Mesendoderm (in vitro differentiated cells): ENCODE measurements at regions not wholly inside any gene's neighbourhood (a gene's known extent, or its start where the extent isn't known, plus 50 kb on each side); places are given as distances from the start of the nearest gene placed in this dataset.

Source experiments
- DNase-seq: peaks from one replicate; pipeline ENCODE4 v3.0.0; 2013
- H2AK5ac ChIP-seq: 2 replicates; pipeline ENCODE4 v1.6.1; 2013; ENCODE audit warnings: low read length, inconsistent platforms
- H2BK120ac ChIP-seq: 2 replicates; pipeline ENCODE4 v1.6.1; 2013; ENCODE audit warnings: low read depth, mild to moderate bottlenecking, low read length, moderate library complexity, mixed read lengths
- H2BK15ac ChIP-seq: replicated peaks from 2 replicates; pipeline ENCODE4 v1.6.1; 2013; ENCODE audit warnings: low read depth, mild to moderate bottlenecking, moderate library complexity
- H2BK5ac ChIP-seq: 2 replicates; pipeline ENCODE4 v1.6.1; 2013; ENCODE audit warnings: low read length, inconsistent platforms
- H3K18ac ChIP-seq: 2 replicates; pipeline ENCODE4 v1.6.1; 2013; ENCODE audit warnings: mild to moderate bottlenecking, low read length, mixed read lengths
- H3K23ac ChIP-seq: one replicate; pipeline ENCODE4 v1.6.1; 2013; ENCODE audit warnings: low read length
- H3K27ac ChIP-seq: 2 replicates; pipeline ENCODE4 v1.5.1; 2013; ENCODE audit warnings: low read depth, mild to moderate bottlenecking, inconsistent platforms, low read length, moderate library complexity
- H3K27me3 ChIP-seq: 2 replicates; pipeline ENCODE4 v1.6.1; 2013; ENCODE audit warnings: low read length, control low read depth, mild to moderate bottlenecking, inconsistent platforms; ENCODE audit not compliant: insufficient read depth, poor library complexity
- H3K36me3 ChIP-seq: 2 replicates; pipeline ENCODE4 v1.6.1; 2013; ENCODE audit warnings: low read length, inconsistent platforms; ENCODE audit not compliant: control insufficient read depth, insufficient read depth
- H3K4ac ChIP-seq: one replicate; pipeline ENCODE4 v1.6.1; 2013; ENCODE audit warnings: low read depth, mild to moderate bottlenecking, low read length, moderate library complexity
- H3K4me1 ChIP-seq: 2 replicates; pipeline ENCODE4 v1.6.1; 2013; ENCODE audit warnings: low read depth, low read length, inconsistent platforms; ENCODE audit not compliant: control insufficient read depth
- H3K4me2 ChIP-seq: 2 replicates; pipeline ENCODE4 v1.6.1; 2013; ENCODE audit warnings: low read length
- H3K4me3 ChIP-seq: 2 replicates; pipeline ENCODE4 v1.5.1; 2013; ENCODE audit warnings: mild to moderate bottlenecking, low read length
- H3K56ac ChIP-seq: one replicate; pipeline ENCODE4 v1.6.1; 2013; ENCODE audit warnings: low read length
- H3K79me1 ChIP-seq: 2 replicates; pipeline ENCODE4 v1.6.1; 2013; ENCODE audit warnings: low read length, inconsistent platforms
- H3K79me2 ChIP-seq: 2 replicates; pipeline ENCODE4 v1.6.1; 2013; ENCODE audit warnings: mild to moderate bottlenecking, low read length; ENCODE audit not compliant: control insufficient read depth, insufficient read depth
- H3K9ac ChIP-seq: 2 replicates; pipeline ENCODE4 v1.6.1; 2013; ENCODE audit warnings: low read length, inconsistent platforms
- H4K5ac ChIP-seq: one replicate; pipeline ENCODE4 v1.6.1; 2013; ENCODE audit warnings: low read length
- H4K8ac ChIP-seq: one replicate; pipeline ENCODE4 v1.6.1; 2013; ENCODE audit warnings: low read depth, mild to moderate bottlenecking, control low read depth, low read length, moderate library complexity
- WGBS: extraction: QIAGEN DNeasy Blood & Tissue Kit; methylation state at CpG from one replicate; pipeline ENCODE4 v1.1.7; 2013; ENCODE audit warnings: low lambda C conversion rate, missing lambda C conversion rate; ENCODE audit not compliant: insufficient coverage; ENCODE audit errors: extremely low coverage; 5-methylcytosine and 5-hydroxymethylcytosine counted together

DNA sequence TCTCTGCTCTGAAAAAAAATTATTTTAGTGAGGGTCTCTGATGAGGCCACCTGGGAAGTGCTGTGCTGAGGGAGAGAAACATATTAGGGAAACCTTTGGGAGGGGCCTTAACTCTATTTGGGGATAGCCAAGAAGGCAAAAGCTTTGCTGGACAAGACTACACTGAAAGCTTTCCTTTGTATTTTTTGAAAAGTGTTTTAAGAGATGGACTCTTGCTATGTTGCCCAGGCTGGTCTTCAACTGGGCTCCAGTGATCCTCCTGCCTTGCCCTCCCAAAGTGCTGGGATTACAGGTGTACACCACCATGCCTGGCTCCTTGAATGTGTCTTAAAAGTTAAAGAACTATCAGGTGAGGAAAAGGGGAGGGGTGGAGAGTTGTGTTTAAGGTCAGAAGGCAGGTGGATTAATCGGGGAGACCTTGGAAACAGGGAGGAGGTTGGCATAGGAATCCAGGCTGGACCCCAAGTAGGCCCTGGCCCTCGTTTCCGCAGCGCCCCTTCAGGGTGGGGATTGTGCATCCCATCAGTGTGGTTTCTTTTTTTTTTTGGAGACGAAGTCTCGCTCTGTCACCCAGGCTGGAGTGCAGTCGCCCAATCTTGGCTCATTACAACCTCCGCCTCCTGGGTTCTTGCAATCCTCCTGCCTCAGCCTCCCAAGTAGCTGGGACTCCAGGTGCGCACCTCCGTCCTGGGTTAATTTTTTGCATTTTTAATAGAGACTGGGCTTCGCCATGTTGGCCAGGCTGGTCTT is 92.1 kb downstream of the MYCN start:
- no peaks in the 10 kb centered on the region for H3K79me1 ChIP-seq
- peaks cover 2% of the 10 kb centered on the region for H3K4me1 ChIP-seq
- no peaks in the 10 kb centered on the region for H3K79me2 ChIP-seq
- H4K8ac ChIP-seq: no peak overlapping the region
- H4K5ac ChIP-seq: no peak overlapping the region
- H2BK5ac ChIP-seq: no peak overlapping the region
- no peak overlapping the region for H3K4ac ChIP-seq
- no peak overlapping the region for H3K4me2 ChIP-seq
- no peak for DNase-seq
- H3K9ac ChIP-seq: no peak overlapping the region
- H2BK15ac ChIP-seq: no peak overlapping the region
- H3K27ac ChIP-seq: no peak overlapping the region
- H3K56ac ChIP-seq: no peak overlapping the region
- no CpG with 5 or more reads among the region's 11 CpGs for WGBS
- H2BK120ac ChIP-seq: no peak overlapping the region
- no peak overlapping the region for H3K23ac ChIP-seq
- H3K36me3 ChIP-seq: no peaks in the 10 kb centered on the region
- H2AK5ac ChIP-seq: no peak overlapping the region
- no peaks in the 10 kb centered on the region for H3K27me3 ChIP-seq
- no peak overlapping the region for H3K18ac ChIP-seq
- no peak overlapping the region for H3K4me3 ChIP-seq

DNA sequence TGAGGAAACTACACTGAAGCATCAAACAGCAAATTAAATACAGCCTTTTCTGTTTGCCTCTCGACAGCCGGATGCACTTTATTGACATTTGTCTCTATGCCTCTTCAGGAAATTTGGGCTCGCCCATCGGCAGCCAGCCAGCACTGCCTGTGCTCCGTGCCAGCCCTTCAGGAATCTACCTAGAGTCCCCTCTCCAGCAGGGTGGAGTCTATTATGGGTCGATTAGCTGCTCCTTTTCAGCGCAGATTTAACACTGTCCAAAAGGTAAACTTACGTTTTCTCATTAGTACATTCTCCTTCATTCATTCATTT is 91.5 kb downstream of the MYCN start:
- H3K23ac ChIP-seq: no peak overlapping the region
- no peak overlapping the region for H2AK5ac ChIP-seq
- H3K4me2 ChIP-seq: no peak overlapping the region
- H3K79me2 ChIP-seq: no peaks in the 10 kb centered on the region
- no peak overlapping the region for H2BK5ac ChIP-seq
- no peak overlapping the region for H3K18ac ChIP-seq
- H3K4me3 ChIP-seq: no peak overlapping the region
- H2BK15ac ChIP-seq: no peak overlapping the region
- H3K4me1 ChIP-seq: peaks cover 2% of the 10 kb centered on the region
- no peak overlapping the region for H2BK120ac ChIP-seq
- no peak overlapping the region for H4K5ac ChIP-seq
- H3K27me3 ChIP-seq: no peaks in the 10 kb centered on the region
- H3K9ac ChIP-seq: no peak overlapping the region
- H3K27ac ChIP-seq: no peak overlapping the region
- no peak overlapping the region for H3K56ac ChIP-seq
- no peak for DNase-seq
- H3K79me1 ChIP-seq: no peaks in the 10 kb centered on the region
- 100% methylated on average over 1 of the region's 8 CpGs for WGBS
- H3K36me3 ChIP-seq: no peaks in the 10 kb centered on the region
- H4K8ac ChIP-seq: no peak overlapping the region
- no peak overlapping the region for H3K4ac ChIP-seq

DNA sequence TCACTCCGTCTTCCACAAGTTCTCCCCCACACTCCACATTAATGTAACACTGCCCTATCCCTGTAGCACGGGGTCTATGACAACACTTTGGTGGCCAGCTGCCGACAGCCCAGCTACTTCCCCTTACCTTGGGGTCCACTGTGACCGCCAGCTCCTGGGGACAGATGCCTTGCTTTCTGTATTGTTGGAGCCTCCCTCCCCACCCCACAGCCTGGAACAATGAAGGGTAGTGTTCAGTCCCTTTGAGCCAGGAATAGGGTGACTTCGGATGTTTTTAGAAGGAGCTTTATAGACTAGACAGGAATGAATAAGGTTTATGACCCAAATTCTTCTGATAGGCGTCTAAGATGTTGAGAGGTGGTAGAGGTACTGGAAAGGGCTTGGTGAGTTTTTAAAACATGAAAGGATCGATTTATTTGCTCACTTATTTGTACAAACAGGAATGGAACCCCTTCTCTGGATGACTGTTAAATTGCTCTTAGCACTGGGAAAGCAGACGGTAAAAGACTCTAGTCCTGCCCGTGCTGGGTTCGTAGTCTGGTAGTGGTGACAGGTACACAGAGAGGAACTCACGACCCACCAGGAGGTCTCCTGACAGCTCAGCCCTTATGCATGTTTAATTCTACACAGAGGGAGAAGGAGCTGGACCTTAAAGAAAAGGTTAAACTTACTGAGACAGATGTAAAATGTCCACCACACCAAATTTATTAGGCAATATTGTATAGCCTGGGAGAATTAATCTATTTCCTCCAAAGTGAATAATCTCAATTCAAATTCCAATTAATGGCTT is 90.9 kb downstream of the MYCN start:
- H2BK5ac ChIP-seq: no peak overlapping the region
- no peak overlapping the region for H3K27ac ChIP-seq
- no peak overlapping the region for H3K9ac ChIP-seq
- no peaks in the 10 kb centered on the region for H3K79me2 ChIP-seq
- WGBS: no CpG with 5 or more reads among the region's 11 CpGs
- no peak overlapping the region for H3K56ac ChIP-seq
- H3K4me2 ChIP-seq: no peak overlapping the region
- no peak for DNase-seq
- no peak overlapping the region for H3K4ac ChIP-seq
- no peak overlapping the region for H2BK15ac ChIP-seq
- H3K79me1 ChIP-seq: no peaks in the 10 kb centered on the region
- peaks cover 2% of the 10 kb centered on the region for H3K4me1 ChIP-seq
- no peaks in the 10 kb centered on the region for H3K27me3 ChIP-seq
- H2BK120ac ChIP-seq: no peak overlapping the region
- H3K4me3 ChIP-seq: no peak overlapping the region
- no peak overlapping the region for H3K23ac ChIP-seq
- no peak overlapping the region for H2AK5ac ChIP-seq
- H3K18ac ChIP-seq: no peak overlapping the region
- H4K8ac ChIP-seq: no peak overlapping the region
- no peaks in the 10 kb centered on the region for H3K36me3 ChIP-seq
- H4K5ac ChIP-seq: no peak overlapping the region

DNA sequence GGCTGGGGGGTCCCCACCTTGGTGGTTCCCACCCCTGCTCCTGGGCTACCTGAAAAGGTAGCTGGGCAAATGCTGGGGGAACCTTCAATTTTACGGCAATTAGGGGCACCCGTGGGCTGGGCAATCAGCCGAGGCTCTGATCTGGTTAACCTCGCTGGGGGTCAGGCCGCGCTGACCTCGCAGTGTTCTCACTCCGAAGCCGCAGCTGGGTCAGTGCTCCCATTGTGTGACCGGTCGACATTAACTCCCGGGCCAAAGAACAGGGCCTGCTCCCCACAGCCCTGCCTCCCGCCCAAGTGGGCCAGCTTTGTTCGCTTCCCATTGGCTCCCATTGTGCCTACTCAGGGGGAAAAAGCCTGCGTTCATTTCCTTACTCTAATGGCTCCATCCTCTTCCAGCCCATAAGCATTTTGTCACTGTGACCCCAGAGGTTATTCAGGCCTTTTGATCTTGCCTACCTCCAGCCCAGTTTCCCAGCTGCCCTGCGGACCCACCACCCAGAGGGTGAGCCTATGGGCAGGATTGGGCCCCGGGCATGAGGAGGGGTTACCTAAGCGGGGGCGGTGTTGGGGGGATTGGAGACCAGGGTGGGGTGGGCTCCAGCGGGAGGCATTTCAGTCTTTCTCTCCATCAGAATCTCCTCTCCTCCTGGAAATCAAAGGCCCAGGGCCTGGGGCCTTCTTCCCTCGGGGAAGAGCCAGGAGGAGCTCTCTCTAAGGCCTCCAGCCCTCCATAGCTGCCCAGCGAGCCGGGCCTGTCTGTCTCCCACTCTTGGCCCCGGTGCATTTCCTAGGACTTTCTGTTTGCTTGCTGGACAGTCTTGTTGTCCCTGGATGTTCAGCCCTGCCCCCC is 90.1 kb downstream of the MYCN start:
- Histone ChIP-seq H2AK5ac (no peak overlapping the region), H3K79me2 (no peaks in the 10 kb centered on the region), H3K4ac (no peak overlapping the region), H3K9ac (no peak overlapping the region), H2BK120ac (no peak overlapping the region), H2BK5ac (no peak overlapping the region), H3K4me2 (no peak overlapping the region), H3K4me1 (peaks cover 2% of the 10 kb centered on the region), H4K5ac (no peak overlapping the region), H4K8ac (no peak overlapping the region), H3K79me1 (no peaks in the 10 kb centered on the region), H3K4me3 (no peak overlapping the region), H2BK15ac (no peak overlapping the region), H3K18ac (no peak overlapping the region), H3K36me3 (no peaks in the 10 kb centered on the region), H3K27ac (no peak overlapping the region), H3K27me3 (no peaks in the 10 kb centered on the region), H3K56ac (no peak overlapping the region), H3K23ac (no peak overlapping the region)
- no peak for DNase-seq
- WGBS: no CpG with 5 or more reads among the region's 24 CpGs

DNA sequence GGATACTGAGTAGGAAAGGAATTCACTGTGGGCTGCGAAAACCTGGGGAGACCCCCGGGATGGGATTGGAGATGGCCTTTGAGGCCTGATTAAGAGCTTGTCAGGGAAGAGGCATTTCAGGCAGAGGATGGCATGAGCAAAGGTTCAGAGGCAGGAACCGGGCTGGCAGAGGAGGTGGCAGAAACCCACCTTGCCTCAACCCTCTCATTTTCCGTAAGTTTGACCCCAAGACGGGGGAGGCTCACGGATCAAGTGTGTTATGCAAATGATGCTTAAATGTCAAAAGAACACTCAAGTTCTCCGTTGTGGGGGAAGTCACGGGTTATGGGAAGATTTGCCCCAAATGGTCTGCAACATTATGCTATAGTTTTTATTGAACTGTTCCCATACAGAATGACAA is 88.3 kb downstream of the MYCN start:
- H3K4me3 ChIP-seq: no peak overlapping the region
- H3K4ac ChIP-seq: no peak overlapping the region
- H2AK5ac ChIP-seq: no peak overlapping the region
- no peak overlapping the region for H3K18ac ChIP-seq
- no peak for DNase-seq
- no peak overlapping the region for H2BK15ac ChIP-seq
- H2BK5ac ChIP-seq: no peak overlapping the region
- H4K5ac ChIP-seq: no peak overlapping the region
- H3K79me1 ChIP-seq: no peaks in the 10 kb centered on the region
- WGBS: no CpG with 5 or more reads among the region's 8 CpGs
- H3K4me1 ChIP-seq: no peaks in the 10 kb centered on the region
- H4K8ac ChIP-seq: no peak overlapping the region
- H3K79me2 ChIP-seq: no peaks in the 10 kb centered on the region
- no peak overlapping the region for H2BK120ac ChIP-seq
- H3K27me3 ChIP-seq: no peaks in the 10 kb centered on the region
- H3K23ac ChIP-seq: no peak overlapping the region
- H3K36me3 ChIP-seq: no peaks in the 10 kb centered on the region
- no peak overlapping the region for H3K4me2 ChIP-seq
- no peak overlapping the region for H3K56ac ChIP-seq
- no peak overlapping the region for H3K9ac ChIP-seq
- H3K27ac ChIP-seq: no peak overlapping the region
